Smooth muscle cell (in vitro differentiated cells): ENCODE measurements at regions not wholly inside any gene's neighbourhood (a gene's known extent, or its start where the extent isn't known, plus 50 kb on each side); places are given as distances from the start of the nearest gene placed in this dataset.

Experiments used
- DNase-seq: peaks from one replicate; lab custom pipeline; 2025; ENCODE audit not compliant: unreplicated experiment; lab: John Stamatoyannopoulos, UW
- H2AFZ ChIP-seq: fragments of 200-600 bp; sonication (generic); 2 replicates; pipeline ENCODE4 v1.6.0; 2016; ENCODE audit warnings: antibody characterized with exemption, low read depth, mild to moderate bottlenecking
- H3F3A ChIP-seq: fragments of 200-600 bp; sonication (generic); 2 replicates; pipeline ENCODE4 v1.6.0; 2017; ENCODE audit warnings: antibody characterized with exemption, low read depth
- H3K27ac ChIP-seq: fragments of 200-600 bp; sonication (generic); 2 replicates; pipeline ENCODE4 v1.5.1; 2016; ENCODE audit warnings: low read depth, mild to moderate bottlenecking
- H3K27me3 ChIP-seq: fragments of 200-600 bp; sonication (generic); 2 replicates; pipeline ENCODE4 v1.6.1; 2016; ENCODE audit warnings: low read depth, mild to moderate bottlenecking
- H3K36me3 ChIP-seq: fragments of 200-600 bp; sonication (generic); 2 replicates; pipeline ENCODE4 v1.5.1; 2016; ENCODE audit warnings: low read depth
- H3K4me1 ChIP-seq: fragments of 200-600 bp; sonication (generic); 2 replicates; pipeline ENCODE4 v1.5.1; 2016; ENCODE audit warnings: low read depth
- H3K4me2 ChIP-seq: fragments of 200-600 bp; sonication (generic); 2 replicates; pipeline ENCODE4 v1.6.0; 2016; ENCODE audit warnings: mild to moderate bottlenecking
- H3K4me3 ChIP-seq: fragments of 200-600 bp; sonication (generic); 2 replicates; pipeline ENCODE4 v1.5.1; 2016; ENCODE audit warnings: mild to moderate bottlenecking
- H3K79me2 ChIP-seq: fragments of 200-600 bp; sonication (generic); 2 replicates; pipeline ENCODE4 v1.6.0; 2016; ENCODE audit warnings: low read depth, mild to moderate bottlenecking
- H3K9ac ChIP-seq: fragments of 200-600 bp; sonication (generic); 2 replicates; pipeline ENCODE4 v1.6.0; 2016; ENCODE audit warnings: low read depth
- H3K9me3 ChIP-seq: fragments of 200-600 bp; sonication (generic); replicated peaks from 2 replicates; pipeline ENCODE4 v1.5.1; 2016; ENCODE audit warnings: low read depth
- H4K20me1 ChIP-seq: fragments of 200-600 bp; sonication (generic); 2 replicates; pipeline ENCODE4 v1.6.0; 2016; ENCODE audit warnings: low read depth
- CTCF ChIP-seq: fragments of 200-600 bp; sonication (generic); IDR thresholded peaks from 2 replicates; pipeline ENCODE4 v1.5.1; 2017; ENCODE audit warnings: borderline replicate concordance, mild to moderate bottlenecking, antibody characterized with exemption; ENCODE audit not compliant: insufficient read depth, poor library complexity, severe bottlenecking
- WGBS: methylation state at CpG from one replicate; pipeline ENCODE4 v1.1.7; 2016; ENCODE audit warnings: low lambda C conversion rate; 5-methylcytosine and 5-hydroxymethylcytosine counted together

- no peaks in the 10 kb centered on the region for H3K36me3 ChIP-seq
- no peak overlapping the region for H3K4me2 ChIP-seq
- H2AFZ ChIP-seq: peak overlapping the region; percentile 76
- H4K20me1 ChIP-seq: no peaks in the 10 kb centered on the region
- no peaks in the 10 kb centered on the region for H3K27me3 ChIP-seq
- TF ChIP-seq CTCF: no peak
- DNase-seq: no peak
- no peaks in the 10 kb centered on the region for H3K9me3 ChIP-seq
- H3K4me1 ChIP-seq: peaks cover 11% of the 10 kb centered on the region
- H3K79me2 ChIP-seq: no peaks in the 10 kb centered on the region
- no peak overlapping the region for H3K9ac ChIP-seq
- H3K27ac ChIP-seq: no peak overlapping the region
- no peak overlapping the region for H3K4me3 ChIP-seq
- WGBS: 87% methylated on average over 7 of the region's 7 CpGs
- H3F3A ChIP-seq: no peaks in the 10 kb centered on the region
These were observed 612.2 kb downstream of the HDGFL1 start for GRCh38 chr6:23181356-23182110.

GRCh38 chr6:23183846-23184245, 614.5 kb downstream of the HDGFL1 start:
- Histone ChIP-seq H3K4me1 (peaks cover 11% of the 10 kb centered on the region), H2AFZ (no peak overlapping the region), H3F3A (no peaks in the 10 kb centered on the region), H4K20me1 (no peaks in the 10 kb centered on the region), H3K36me3 (no peaks in the 10 kb centered on the region), H3K4me2 (no peak overlapping the region), H3K27ac (no peak overlapping the region), H3K9ac (no peak overlapping the region), H3K4me3 (no peak overlapping the region), H3K79me2 (no peaks in the 10 kb centered on the region), H3K27me3 (no peaks in the 10 kb centered on the region), H3K9me3 (no peaks in the 10 kb centered on the region)
- 95% methylated on average over 7 of the region's 7 CpGs for WGBS
- no peak for TF ChIP-seq CTCF
- DNase-seq: no peak

GRCh38 chr6:23184351-23184750, 615.0 kb downstream of the HDGFL1 start:
- WGBS: 92% methylated on average over 3 of the region's 3 CpGs
- no peak overlapping the region for H3K4me3 ChIP-seq
- H2AFZ ChIP-seq: no peak overlapping the region
- no peaks in the 10 kb centered on the region for H3K27me3 ChIP-seq
- no peaks in the 10 kb centered on the region for H3K79me2 ChIP-seq
- no peaks in the 10 kb centered on the region for H3K9me3 ChIP-seq
- no peak overlapping the region for H3K27ac ChIP-seq
- H3K4me2 ChIP-seq: no peak overlapping the region
- no peak for TF ChIP-seq CTCF
- H3F3A ChIP-seq: no peaks in the 10 kb centered on the region
- no peaks in the 10 kb centered on the region for H3K36me3 ChIP-seq
- no peaks in the 10 kb centered on the region for H4K20me1 ChIP-seq
- DNase-seq: no peak
- no peak overlapping the region for H3K9ac ChIP-seq
- H3K4me1 ChIP-seq: peaks cover 11% of the 10 kb centered on the region

GRCh38 chr6:23195487-23195886, 626.1 kb downstream of the HDGFL1 start:
- H4K20me1 ChIP-seq: no peaks in the 10 kb centered on the region
- no peaks in the 10 kb centered on the region for H3F3A ChIP-seq
- H3K9ac ChIP-seq: no peak overlapping the region
- H3K4me1 ChIP-seq: no peaks in the 10 kb centered on the region
- H3K79me2 ChIP-seq: no peaks in the 10 kb centered on the region
- H3K27me3 ChIP-seq: no peaks in the 10 kb centered on the region
- no peak overlapping the region for H3K27ac ChIP-seq
- DNase-seq: no peak
- peak overlapping the region; percentile 16 for H2AFZ ChIP-seq
- 58% methylated on average over 3 of the region's 3 CpGs for WGBS
- TF ChIP-seq CTCF: no peak
- H3K4me2 ChIP-seq: no peak overlapping the region
- H3K36me3 ChIP-seq: no peaks in the 10 kb centered on the region
- no peak overlapping the region for H3K4me3 ChIP-seq
- no peaks in the 10 kb centered on the region for H3K9me3 ChIP-seq
